NT2/D1 (cell line): ENCODE measurements at regions not wholly inside any gene's neighbourhood (a gene's known extent, or its start where the extent isn't known, plus 50 kb on each side); places are given as distances from the start of the nearest gene placed in this dataset.
A peak's percentile ranks its signal among the peaks of the same experiment; 100 is the strongest.
"Not testable (repeated sequence)": the region's sequence is repeated elsewhere in the genome, so short reads cannot be mapped to it uniquely, and the experiment has no call there.

Source experiments
- DNase-seq: peaks from one replicate; pipeline ENCODE4 v3.0.0-alpha.2; 2011; ENCODE audit warnings: low read depth, low spot score
- H3K27me3 ChIP-seq: 2 replicates; pipeline ENCODE4 v1.6.0; 2011; ENCODE audit warnings: mild to moderate bottlenecking; ENCODE audit not compliant: insufficient read length, insufficient read depth
- H3K36me3 ChIP-seq: 2 replicates; pipeline ENCODE4 v1.6.1; 2011; ENCODE audit warnings: mild to moderate bottlenecking, low read length, mixed read lengths; ENCODE audit not compliant: insufficient read depth, insufficient read length
- H3K4me1 ChIP-seq: 2 replicates; pipeline ENCODE4 v1.5.1; 2011; ENCODE audit not compliant: insufficient read depth, insufficient read length
- H3K4me3 ChIP-seq: 2 replicates; pipeline ENCODE4 v1.5.1; 2011; ENCODE audit warnings: low read depth; ENCODE audit not compliant: insufficient read length
- H3K9ac ChIP-seq: 2 replicates; pipeline ENCODE4 v1.6.0; 2011; ENCODE audit warnings: low read depth; ENCODE audit not compliant: insufficient read length
- H3K9me3 ChIP-seq: 2 replicates; pipeline ENCODE4 v1.5.1; 2011; ENCODE audit warnings: mild to moderate bottlenecking, low read length; ENCODE audit not compliant: insufficient read depth
- SUZ12 ChIP-seq: IDR thresholded peaks from 2 replicates; pipeline ENCODE4 v1.6.1; 2011; ENCODE audit not compliant: insufficient read length, insufficient read depth; ENCODE audit errors: extremely low read depth
- YY1 ChIP-seq: IDR thresholded peaks from 2 replicates; pipeline ENCODE4 v1.6.1; 2011; ENCODE audit not compliant: insufficient read length, insufficient read depth
- ZNF274 ChIP-seq: IDR thresholded peaks from 2 replicates; pipeline ENCODE4 v1.6.1; 2011; ENCODE audit warnings: mild to moderate bottlenecking, low read depth, low read length

DNA sequence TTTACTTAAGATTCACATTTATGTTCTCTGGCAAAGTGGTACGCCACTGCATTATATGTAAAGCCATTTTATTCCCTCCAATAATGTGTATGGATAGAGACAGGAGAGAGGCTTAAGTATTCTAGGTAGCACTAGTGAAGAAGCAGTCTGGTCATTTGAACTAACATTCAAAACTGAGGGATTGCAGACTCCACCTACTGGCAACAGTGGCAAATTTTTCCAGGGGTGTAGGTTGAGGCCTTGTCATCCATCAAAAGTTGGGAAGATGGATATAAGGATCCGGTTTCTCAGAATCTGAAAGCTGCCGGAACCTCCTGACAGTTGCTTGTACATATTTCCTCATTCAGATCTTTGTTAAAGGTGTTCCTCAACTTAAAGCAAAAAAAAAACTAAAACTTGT is 465.5 kb upstream of the FSHR start:
- H3K9me3 ChIP-seq: no peaks in the 10 kb centered on the region
- no peak overlapping the region for H3K4me3 ChIP-seq
- TF ChIP-seq SUZ12 (no peak), ZNF274 (no peak), YY1 (no peak)
- no peak overlapping the region for H3K9ac ChIP-seq
- H3K27me3 ChIP-seq: no peaks in the 10 kb centered on the region
- H3K36me3 ChIP-seq: no peaks in the 10 kb centered on the region
- no peak for DNase-seq
- no peaks in the 10 kb centered on the region for H3K4me1 ChIP-seq

DNA sequence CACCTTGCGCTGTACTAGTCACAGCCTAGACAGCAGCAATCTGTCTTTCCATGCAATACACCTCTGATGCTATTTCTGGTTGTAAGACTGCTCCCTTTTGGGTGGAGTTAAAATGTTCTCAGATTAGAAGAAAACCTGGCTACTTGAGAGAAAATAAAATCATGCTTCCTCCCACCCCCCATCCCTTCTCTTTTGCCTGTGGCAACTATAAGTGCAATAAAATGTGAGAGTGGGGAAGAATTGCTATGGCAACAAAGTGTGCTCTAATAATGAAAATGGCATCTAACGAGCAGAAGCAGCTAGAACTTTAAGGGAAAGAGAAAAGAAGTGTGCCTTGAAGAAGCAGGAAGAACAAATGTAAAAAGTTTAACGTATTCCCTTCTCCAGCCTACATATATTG is 464.2 kb upstream of the FSHR start:
- TF ChIP-seq ZNF274: no peak
- H3K9ac ChIP-seq: no peak overlapping the region
- H3K4me3 ChIP-seq: no peak overlapping the region
- no peaks in the 10 kb centered on the region for H3K27me3 ChIP-seq
- H3K4me1 ChIP-seq: no peaks in the 10 kb centered on the region
- DNase-seq: no peak
- no peaks in the 10 kb centered on the region for H3K36me3 ChIP-seq
- no peaks in the 10 kb centered on the region for H3K9me3 ChIP-seq

DNA sequence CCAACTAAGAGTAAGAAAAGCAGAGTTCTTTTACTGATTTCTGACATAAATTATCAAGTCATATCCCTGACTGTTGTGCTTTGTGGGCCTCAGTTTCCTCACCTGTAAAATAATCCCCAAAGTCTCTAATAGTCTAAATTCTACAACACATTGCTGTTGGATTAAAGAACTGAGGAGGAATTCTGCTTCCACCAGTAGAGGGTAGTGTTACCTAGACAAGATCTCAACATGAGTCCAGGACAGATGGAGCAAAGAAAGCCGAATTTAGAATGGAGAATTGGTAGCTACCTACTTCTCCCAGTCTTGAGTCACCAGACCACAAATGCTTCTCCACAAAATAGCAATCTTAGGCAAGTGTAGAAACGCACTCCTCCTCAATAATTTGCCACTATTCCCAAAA is 462.5 kb upstream of the FSHR start:
- no peaks in the 10 kb centered on the region for H3K36me3 ChIP-seq
- no peak overlapping the region for H3K4me3 ChIP-seq
- H3K9ac ChIP-seq: no peak overlapping the region
- no peaks in the 10 kb centered on the region for H3K9me3 ChIP-seq
- DNase-seq: peak; percentile 44
- TF ChIP-seq SUZ12 (no peak), ZNF274 (no peak), YY1 (no peak)
- H3K27me3 ChIP-seq: no peaks in the 10 kb centered on the region
- H3K4me1 ChIP-seq: no peaks in the 10 kb centered on the region

DNA sequence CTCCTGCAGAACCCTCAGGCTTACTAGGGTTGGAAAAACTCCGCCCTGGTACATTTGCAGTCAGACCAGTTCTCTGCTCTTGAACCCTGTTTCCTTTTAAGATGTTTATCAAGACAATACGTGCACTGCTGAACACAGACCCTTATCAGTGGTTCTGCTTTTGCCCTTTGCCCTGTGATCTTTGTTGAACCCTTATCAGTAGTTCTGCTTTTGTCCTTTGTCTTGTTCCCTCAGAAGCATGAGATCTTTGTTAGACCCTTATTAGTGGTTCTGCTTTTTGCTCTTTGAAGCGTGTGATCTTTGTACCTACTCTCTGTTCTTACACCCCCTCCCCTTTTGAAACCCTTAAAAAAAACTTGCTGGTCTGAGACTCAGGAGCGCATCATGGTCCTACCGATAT is 457.5 kb upstream of the FSHR start:
- not testable (repeated sequence) for H3K27me3 ChIP-seq, DNase-seq, H3K9ac ChIP-seq, H3K4me1 ChIP-seq, H3K9me3 ChIP-seq, H3K4me3 ChIP-seq, H3K36me3 ChIP-seq

DNA sequence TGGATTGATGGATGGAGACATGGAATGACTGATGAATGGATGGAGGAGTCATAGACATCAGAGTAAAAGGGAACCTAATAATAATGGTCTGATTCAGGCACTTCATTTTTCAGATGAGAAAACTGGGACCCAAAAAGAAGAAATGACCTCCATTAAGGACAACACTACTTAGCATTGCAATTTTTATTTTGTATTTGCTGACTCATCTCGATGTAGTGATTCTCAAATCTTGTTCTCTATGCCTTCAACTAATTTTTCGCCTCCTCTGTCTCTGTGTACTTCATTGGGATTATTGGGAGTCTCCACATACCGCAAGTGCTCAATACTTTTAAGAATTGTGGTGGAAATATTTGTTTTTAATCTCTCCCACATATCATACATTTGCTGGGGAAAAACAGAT is 446.2 kb upstream of the FSHR start:
- H3K27me3 ChIP-seq: no peaks in the 10 kb centered on the region
- no peak overlapping the region for H3K9ac ChIP-seq
- no peak overlapping the region for H3K4me3 ChIP-seq
- DNase-seq: no peak
- no peaks in the 10 kb centered on the region for H3K9me3 ChIP-seq
- no peak for TF ChIP-seq ZNF274
- TF ChIP-seq YY1: no peak
- TF ChIP-seq SUZ12: no peak
- H3K4me1 ChIP-seq: no peaks in the 10 kb centered on the region
- no peaks in the 10 kb centered on the region for H3K36me3 ChIP-seq

DNA sequence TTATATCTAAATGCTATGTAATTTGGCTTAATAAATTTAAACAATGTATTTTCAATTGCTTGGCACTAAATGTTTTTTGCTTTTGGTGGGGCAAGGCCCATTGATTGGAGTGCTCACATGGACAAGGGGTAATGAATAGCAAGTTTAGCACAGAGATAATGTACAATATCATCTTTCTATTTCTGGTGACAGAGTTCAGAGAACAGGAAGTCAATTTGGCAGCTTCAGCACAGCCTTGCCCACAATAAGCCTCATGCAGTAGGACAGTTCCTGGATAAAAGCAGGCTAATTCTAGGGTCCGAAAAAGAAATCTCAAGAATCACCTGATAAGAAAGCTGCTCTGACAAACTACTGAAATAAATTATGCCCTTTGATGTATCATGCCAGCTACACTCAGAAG is 443.9 kb upstream of the FSHR start:
- no peaks in the 10 kb centered on the region for H3K36me3 ChIP-seq
- H3K9ac ChIP-seq: no peak overlapping the region
- TF ChIP-seq ZNF274: no peak
- no peak for TF ChIP-seq SUZ12
- no peak for TF ChIP-seq YY1
- no peaks in the 10 kb centered on the region for H3K4me1 ChIP-seq
- H3K4me3 ChIP-seq: no peak overlapping the region
- no peak for DNase-seq
- peaks cover 5% of the 10 kb centered on the region; the same call in 1 of the 2 replicates for H3K9me3 ChIP-seq
- H3K27me3 ChIP-seq: no peaks in the 10 kb centered on the region

DNA sequence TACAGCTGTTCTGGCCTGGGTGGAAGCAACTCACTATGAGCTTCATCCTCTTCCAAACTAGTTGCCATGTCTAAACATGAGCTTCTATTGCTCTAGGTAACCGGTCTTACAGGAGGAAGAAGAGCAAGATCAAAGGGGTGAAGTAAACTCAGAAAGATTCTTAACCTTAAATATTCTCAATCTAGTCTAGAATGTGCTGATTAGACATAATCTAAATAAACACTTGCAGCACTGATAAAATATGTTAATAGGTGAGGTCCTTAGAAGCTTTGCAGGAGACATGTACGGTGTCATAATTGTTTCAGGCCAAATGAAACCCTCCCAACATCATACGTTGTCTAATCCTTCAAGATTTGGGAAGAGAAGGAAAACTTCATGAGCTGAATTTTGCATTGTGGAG is 431.6 kb upstream of the FSHR start:
- no peak for TF ChIP-seq YY1
- no peak for TF ChIP-seq SUZ12
- TF ChIP-seq ZNF274: no peak
- H3K9ac ChIP-seq: no peak overlapping the region
- no peak for DNase-seq
- no peak overlapping the region for H3K4me3 ChIP-seq
- no peaks in the 10 kb centered on the region for H3K27me3 ChIP-seq
- H3K4me1 ChIP-seq: no peaks in the 10 kb centered on the region
- H3K36me3 ChIP-seq: no peaks in the 10 kb centered on the region
- H3K9me3 ChIP-seq: no peaks in the 10 kb centered on the region

DNA sequence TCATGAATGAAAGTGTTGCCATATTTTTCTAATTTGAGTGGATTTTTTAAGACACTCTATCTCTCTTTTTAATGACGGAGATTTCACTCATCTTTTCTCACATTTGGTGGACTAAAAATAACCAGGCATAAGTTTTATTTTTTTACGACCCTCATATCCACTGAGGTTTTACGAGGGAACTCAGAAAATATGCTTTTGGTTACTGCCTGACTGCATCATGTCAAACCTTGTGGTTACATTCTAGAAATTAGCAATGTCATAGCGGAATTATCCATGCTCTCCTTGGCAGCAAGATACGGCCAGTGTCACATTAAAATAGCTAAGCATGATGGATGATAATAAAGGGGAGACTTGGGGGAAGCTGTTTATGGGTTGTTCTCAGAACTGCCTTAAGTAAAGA is 428.6 kb upstream of the FSHR start:
- no peak for TF ChIP-seq YY1
- no peak for TF ChIP-seq SUZ12
- TF ChIP-seq ZNF274: no peak
- Histone ChIP-seq H3K4me1 (no peaks in the 10 kb centered on the region), H3K27me3 (no peaks in the 10 kb centered on the region), H3K9ac (no peak overlapping the region), H3K4me3 (no peak overlapping the region), H3K36me3 (no peaks in the 10 kb centered on the region), H3K9me3 (no peaks in the 10 kb centered on the region)
- DNase-seq: no peak
